K562 (cell line): ENCODE measurements at regions not wholly inside any gene's neighbourhood (a gene's known extent, or its start where the extent isn't known, plus 50 kb on each side); places are given as distances from the start of the nearest gene placed in this dataset.

Source experiments
- ATAC-seq: fragments of 200-7000 bp; cut with Tn5 transposase; 3 replicates; pipeline ENCODE4 v1.9.1; 2020; ENCODE audit warnings: moderate library complexity
- BruUV-seq: library from RNA; stranded (reverse); fragments of 400-500 nt; replicated peaks from 2 replicates; lab custom pipeline; 2021; lab: Mats Ljungman, UMichigan
- CTCF ChIA-PET: fragments of 300-600 bp; formaldehyde crosslinking; extraction: SDS; loops from one replicate; lab custom pipeline; 2021; ENCODE audit warnings: low intra/inter-chr PET ratio; lab: Yijun Ruan, JAX
- POLR2A ChIA-PET: fragments of 300-600, 350-650 bp; sonication (Branson Sonifier 250); formaldehyde crosslinking; extraction: SDS; loops from one replicate; lab custom pipeline; 2021; ENCODE audit warnings: antibody characterized with exemption, inconsistent platforms; lab: Yijun Ruan, JAX
- DNase-seq, 4 experiments: peaks; one replicate each; pipeline versions ENCODE4 v3.0.0 to v3.0.0-alpha.2; 2011 to 2018; ENCODE audit warnings: low spot score in 3 of 4, mixed read lengths in 3 of 4; ENCODE audit errors: extremely low read depth in 1 of 4
- FAIRE-seq: peaks from 2 replicates; lab custom pipeline; 2011; peaks lifted over from hg19 to GRCh38; lab: Jason Lieb, UNC
- H2AFZ ChIP-seq: 2 replicates; pipeline ENCODE4 v1.6.0; 2011; ENCODE audit warnings: low read depth, low read length, control low read depth, inconsistent platforms
- H3K27ac ChIP-seq: fragments of 200-600 bp; 3 replicates; pipeline ENCODE4 v1.8.0; 2011; ENCODE audit warnings: low read depth, mild to moderate bottlenecking, control low read depth, inconsistent platforms, low read length, moderate library complexity, mixed read lengths; ENCODE audit errors: extremely low read depth
- H3K27me3 ChIP-seq, 2 experiments: fragments of 300-600 bp in 1 of 2; 2 replicates in 1 of 2; 3 replicates in 1 of 2; pipeline versions ENCODE4 v1.6.0 to v1.8.0; 2011; ENCODE audit warnings: inconsistent platforms in 2 of 2, low read length in 2 of 2, mild to moderate bottlenecking in 1 of 2, mixed read lengths in 1 of 2, moderate library complexity in 1 of 2; ENCODE audit not compliant: control insufficient read depth in 2 of 2, insufficient read depth in 2 of 2
- H3K36me3 ChIP-seq: fragments of 300-600 bp; 3 replicates; pipeline ENCODE4 v1.8.0; 2011; ENCODE audit warnings: mild to moderate bottlenecking, low read length, inconsistent platforms; ENCODE audit not compliant: control insufficient read depth, insufficient read depth
- H3K4me1 ChIP-seq, 2 experiments: fragments of 200-600 bp in 1 of 2; replicated peaks in 1 of 2; 2 replicates in 1 of 2; 3 replicates in 1 of 2; pipeline versions ENCODE4 v1.5.1 to v1.8.0; 2011; ENCODE audit warnings: inconsistent platforms in 2 of 2, low read length in 2 of 2, mild to moderate bottlenecking in 1 of 2, mixed read lengths in 1 of 2, moderate library complexity in 1 of 2; ENCODE audit not compliant: control insufficient read depth in 2 of 2, insufficient read depth in 2 of 2
- H3K4me2 ChIP-seq: 2 replicates; pipeline ENCODE4 v1.6.1; 2011; ENCODE audit warnings: low read length, control low read depth, inconsistent platforms, mixed read lengths; ENCODE audit not compliant: insufficient read depth
- H3K4me3 ChIP-seq: fragments of 200-600 bp; sonication (generic), shearing (Covaris generic); 2 replicates; pipeline ENCODE4 v1.5.1; 2016; ENCODE audit warnings: control low read depth, inconsistent platforms
- H3K79me2 ChIP-seq: fragments of 200-600 bp; 3 replicates; pipeline ENCODE4 v1.8.0; 2011; ENCODE audit warnings: low read length, inconsistent platforms; ENCODE audit not compliant: control insufficient read depth, insufficient read depth
- H3K9ac ChIP-seq, 2 experiments: 2 replicates each; pipeline versions ENCODE4 v1.6.0 to v1.6.1; 2011; ENCODE audit warnings: low read depth in 2 of 2, low read length in 2 of 2, control low read depth in 1 of 2, inconsistent platforms in 1 of 2, mild to moderate bottlenecking in 1 of 2, mixed read lengths in 1 of 2; ENCODE audit not compliant: insufficient read depth in 1 of 2
- H3K9me1 ChIP-seq: one replicate; pipeline ENCODE4 v1.6.0; 2011; ENCODE audit warnings: inconsistent platforms, mild to moderate bottlenecking, low read length, moderate library complexity; ENCODE audit not compliant: control insufficient read depth, insufficient read depth
- H3K9me3 ChIP-seq: replicated peaks from 2 replicates; pipeline ENCODE4 v1.5.1; 2011; ENCODE audit warnings: low read depth, low read length, inconsistent platforms; ENCODE audit not compliant: control insufficient read depth, insufficient read depth
- H4K20me1 ChIP-seq: replicated peaks from 2 replicates; pipeline ENCODE4 v1.6.1; 2011; ENCODE audit warnings: low read length, inconsistent platforms, mixed read lengths; ENCODE audit not compliant: control insufficient read depth, insufficient read depth
- ATF3 ChIP-seq, 2 experiments: fragments of 450-650 bp in 1 of 2; sonication (generic) in 1 of 2; formaldehyde crosslinking in 1 of 2; IDR thresholded peaks in 1 of 2; conservative IDR thresholded peaks in 1 of 2; 2 replicates each; pipeline versions ENCODE4 v1.6.1 to v1.8.1; 2016 to 2023; ENCODE audit warnings: mild to moderate bottlenecking in 2 of 2, moderate library complexity in 2 of 2, inconsistent platforms in 1 of 2, missing genetic modification reagents in 1 of 2
- CEBPB ChIP-seq: fragments of 450-650 bp; IDR thresholded peaks from 2 replicates; pipeline ENCODE4 v1.6.1; 2016; ENCODE audit warnings: missing genetic modification characterization, missing compliant biosample characterization
- CEBPG ChIP-seq, 3 experiments: fragments of 200-800 bp in 1 of 3; sonication (Bioruptor generic) in 1 of 3; sonication (generic) in 1 of 3; formaldehyde crosslinking in 1 of 3; IDR thresholded peaks in 2 of 3; conservative IDR thresholded peaks in 1 of 3; 2 replicates each; pipeline versions ENCODE4 v1.6.1 to v1.8.0; 2016 to 2022; ENCODE audit warnings: missing compliant biosample characterization in 2 of 3, missing genetic modification characterization in 2 of 3, mild to moderate bottlenecking in 1 of 3, missing genetic modification reagents in 1 of 3
- CSDE1 ChIP-seq, 2 experiments: fragments of 450-650 bp; IDR thresholded peaks; 2 replicates each; pipeline ENCODE4 v1.6.1; 2016; ENCODE audit warnings: mild to moderate bottlenecking in 1 of 2
- ESRRB ChIP-seq: fragments of 250-450 bp; sonication (Bioruptor Pico); IDR thresholded peaks from 2 replicates; pipeline ENCODE4 v1.5.0; 2020; ENCODE audit warnings: mild to moderate bottlenecking, moderate library complexity, borderline replicate concordance
- FOXA3 ChIP-seq, 2 experiments: fragments of 450-650 bp in 1 of 2; sonication (generic) in 1 of 2; formaldehyde crosslinking; IDR thresholded peaks in 1 of 2; conservative IDR thresholded peaks in 1 of 2; 2 replicates each; pipeline versions ENCODE4 v1.4.0 to v1.8.0; 2020 to 2022; ENCODE audit warnings: mild to moderate bottlenecking in 2 of 2, missing genetic modification reagents in 1 of 2
- LCOR ChIP-seq: sonication (generic); formaldehyde crosslinking; IDR thresholded peaks from 2 replicates; pipeline ENCODE4 v1.8.0; 2022; ENCODE audit warnings: mild to moderate bottlenecking, missing genetic modification reagents
- MYBL2 ChIP-seq, 2 experiments: fragments of 450-650 bp in 1 of 2; sonication (generic) in 1 of 2; formaldehyde crosslinking in 1 of 2; IDR thresholded peaks; 2 replicates each; pipeline versions ENCODE4 v1.6.1 to v1.8.1; 2017 to 2022; ENCODE audit warnings: borderline replicate concordance in 1 of 2, inconsistent platforms in 1 of 2, low read depth in 1 of 2, mild to moderate bottlenecking in 1 of 2, missing genetic modification reagents in 1 of 2, moderate library complexity in 1 of 2
- MYC ChIP-seq, 2 experiments: fragments of 250-450 bp in 1 of 2; sonication (Bioruptor Pico) in 1 of 2; IDR thresholded peaks; 2 replicates each; pipeline versions ENCODE4 v1.5.1 to v1.6.1; 2012 to 2021; ENCODE audit warnings: low read depth in 2 of 2, borderline replicate concordance in 1 of 2, improper control_type of control experiment in 1 of 2, low read length in 1 of 2, mild to moderate bottlenecking in 1 of 2, moderate library complexity in 1 of 2
- PATZ1 ChIP-seq: fragments of 250-450 bp; sonication (Bioruptor Pico); IDR thresholded peaks from 2 replicates; pipeline ENCODE4 v1.5.0; 2020; ENCODE audit warnings: mild to moderate bottlenecking, borderline replicate concordance
- RFX7 ChIP-seq: fragments of 250-450 bp; sonication (Bioruptor Pico); IDR thresholded peaks from 2 replicates; pipeline ENCODE4 v1.5.1; 2021; ENCODE audit warnings: mild to moderate bottlenecking
- SETDB1 ChIP-seq: IDR thresholded peaks from one replicate; pipeline ENCODE4 v1.6.1; 2012; ENCODE audit warnings: low read length, control low read depth, inconsistent platforms
- TCF3 ChIP-seq: sonication (generic); formaldehyde crosslinking; IDR thresholded peaks from 2 replicates; pipeline ENCODE4 v1.4.0; 2020; ENCODE audit warnings: mild to moderate bottlenecking, missing genetic modification reagents
- TEAD2 ChIP-seq: fragments of 450-650 bp; IDR thresholded peaks from 2 replicates; pipeline ENCODE4 v1.6.1; 2016; ENCODE audit warnings: missing genetic modification characterization, control low read depth, missing compliant biosample characterization
- ZBTB7A ChIP-seq: IDR thresholded peaks from 2 replicates; pipeline ENCODE4 v1.6.1; 2011; ENCODE audit warnings: low read depth, mild to moderate bottlenecking, low read length, moderate library complexity, borderline replicate concordance; ENCODE audit not compliant: control insufficient read depth
- ZNF232 ChIP-seq: sonication (generic); formaldehyde crosslinking; IDR thresholded peaks from 2 replicates; pipeline ENCODE4 v1.8.0; 2022; ENCODE audit warnings: mild to moderate bottlenecking, missing genetic modification reagents
- WGBS: fragments of 100-300 bp; shearing (Covaris generic); methylation state at CpG from one replicate; pipeline ENCODE4 v1.1.6; 2016; ENCODE audit warnings: low coverage, mixed read lengths; ENCODE audit not compliant: insufficient coverage; ENCODE audit errors: missing lambda C conversion rate; 5-methylcytosine and 5-hydroxymethylcytosine counted together
- in situ Hi-C: fragments of 300-500 bp; cut with MboI; formaldehyde crosslinking; loops from 4 replicates; pipeline ENCODE4 v1.15.0; 2018; ENCODE audit warnings: inconsistent platforms, mixed read lengths
- intact Hi-C: fragments of 100-400 bp; cut with micrococcal nuclease; formaldehyde crosslinking; loops from 2 replicates; pipeline ENCODE4 v1.14.2; 2022

- Histone ChIP-seq H3K27ac (no peak overlapping the region), H2AFZ (no peak overlapping the region), H4K20me1 (no peaks in the 10 kb centered on the region), H3K9me3 (no peaks in the 10 kb centered on the region), H3K4me1 (no peaks in the 10 kb centered on the region), H3K36me3 (no peaks in the 10 kb centered on the region)
- intact Hi-C loops, result no loop called here
- 3% methylated on average over 5 of the region's 5 CpGs for WGBS
- TF ChIP-seq ZNF232 (CRISPR knock-in tag), result no peak
- TF ChIP-seq SETDB1, result no peak
- TF ChIP-seq CEBPB, result peak; percentile 53
- TF ChIP-seq TEAD2 (tag), result no peak
- TF ChIP-seq RFX7 (CRISPR knock-in tag), result no peak
- TF ChIP-seq MYBL2 (IDR thresholded peaks at IDR 0.05; ENCODE audit: low read depth), result no peak
- TF ChIP-seq MYBL2 (CRISPR knock-in tag; IDR thresholded peaks at IDR 0.05; ENCODE audit: borderline replicate concordance), result no peak
- TF ChIP-seq ATF3 (IDR thresholded peaks at IDR 0.05), result no peak
- no peak for TF ChIP-seq ATF3 (CRISPR knock-in tag; conservative IDR thresholded peaks at IDR 0.05)
- no peak for TF ChIP-seq CEBPG (CRISPR knock-in tag; IDR thresholded peaks at IDR 0.05)
- TF ChIP-seq CEBPG (tag; conservative IDR thresholded peaks at IDR 0.05 in 1 of 2, IDR thresholded peaks at IDR 0.05 in 1 of 2), result peak in 1 of 2 experiments; percentile 64; a peak in 2 of 4 replicates
- no peak for TF ChIP-seq ESRRB (CRISPR knock-in tag)
- no peak for TF ChIP-seq LCOR
- TF ChIP-seq ZBTB7A, result no peak
- TF ChIP-seq MYC (IDR thresholded peaks at IDR 0.05; ENCODE audit: low read depth, low read length), result no peak
- no peak for TF ChIP-seq MYC (CRISPR knock-in tag; IDR thresholded peaks at IDR 0.05; ENCODE audit: borderline replicate concordance, low read depth)
- no peak for TF ChIP-seq FOXA3 (CRISPR knock-in tag; conservative IDR thresholded peaks at IDR 0.05 in 1 of 2, IDR thresholded peaks at IDR 0.05 in 1 of 2)
- TF ChIP-seq CSDE1 (IDR thresholded peaks at IDR 0.05), result no peak
- TF ChIP-seq TCF3 (CRISPR knock-in tag), result no peak
- no peak for TF ChIP-seq PATZ1 (CRISPR knock-in tag)
- TF ChIP-seq, all 486 proteins: peak for 2
- FAIRE-seq (no peak), DNase-seq (no peak), ATAC-seq (no peak)
- Histone ChIP-seq H3K79me2 (no peaks in the 10 kb centered on the region), H3K4me2 (no peak overlapping the region), H3K9me1 (no peaks in the 10 kb centered on the region), H3K4me3 (no peak overlapping the region), H3K27me3 (no peaks in the 10 kb centered on the region), H3K9ac (no peak overlapping the region)
- in situ Hi-C loops, result no loop called here
- no TSS peak for BruUV-seq
- CTCF ChIA-PET, result no interaction called here
- POLR2A ChIA-PET, result no interaction called here
These were observed 1394.3 kb upstream of the LRRTM3 start for GRCh38 chr10:65531545-65531944.
